Peyer's patch (tissue), 4 donors: ENCODE measurements at regions not wholly inside any gene's neighbourhood (a gene's known extent, or its start where the extent isn't known, plus 50 kb on each side); places are given as distances from the start of the nearest gene placed in this dataset.

Experiments
- CTCF ChIP-seq, 6 experiments: fragments of 450-650 bp in 4 of 6; fragments of 200-600 bp in 2 of 6; sonication (generic) in 1 of 6; IDR thresholded peaks; one replicate each; pipeline ENCODE4 v1.5.1; 2017 to 2019; ENCODE audit warnings: antibody characterized with exemption in 6 of 6, mild to moderate bottlenecking in 3 of 6, moderate library complexity in 1 of 6
- POLR2A ChIP-seq, 2 donors: fragments of 450-650 bp; IDR thresholded peaks; one replicate each; pipeline ENCODE4 v1.5.1; 2017; ENCODE audit warnings: antibody characterized with exemption in 2 of 2, mild to moderate bottlenecking in 2 of 2, moderate library complexity in 2 of 2

- TF ChIP-seq CTCF (IDR thresholded peaks at IDR 0.05) (no peak), POLR2A (IDR thresholded peaks at IDR 0.05) (no peak)
Observed at GRCh38 chr4:160406263-160406825, 1303.5 kb downstream of the RAPGEF2 start.
